Endothelial cell of umbilical vein (primary cell): ENCODE measurements at regions not wholly inside any gene's neighbourhood (a gene's known extent, or its start where the extent isn't known, plus 50 kb on each side); places are given as distances from the start of the nearest gene placed in this dataset.

Source experiments
- BruUV-seq: library from RNA; stranded (reverse); fragments of 400-500 nt; replicated peaks from 2 replicates; lab custom pipeline; 2021; lab: Mats Ljungman, UMichigan
- CTCF ChIA-PET: fragments of 300-600, 350-600 bp; sonication (Branson Sonifier 250); formaldehyde crosslinking; loops from one replicate; lab custom pipeline; 2021; ENCODE audit warnings: antibody characterized with exemption, inconsistent platforms; lab: Charles Lee
- POLR2A ChIA-PET: fragments of 300-600, 350-600 bp; sonication (Branson Sonifier 250); formaldehyde crosslinking; loops from one replicate; lab custom pipeline; 2021; ENCODE audit warnings: antibody characterized with exemption, inconsistent platforms; lab: Charles Lee
- DNase-seq: peaks from one replicate; pipeline ENCODE4 v3.0.0-alpha.2; 2011; ENCODE audit warnings: low read depth, low spot score
- FAIRE-seq: peaks from 2 replicates; lab custom pipeline; 2011; peaks lifted over from hg19 to GRCh38; lab: Jason Lieb, UNC
- H2AFZ ChIP-seq: 2 replicates; pipeline ENCODE4 v1.6.0; 2012; ENCODE audit warnings: low read depth, low read length, control low read depth, inconsistent platforms
- H3K27ac ChIP-seq: 2 replicates; pipeline ENCODE4 v1.5.1; 2011; ENCODE audit warnings: low read depth, mild to moderate bottlenecking, control low read depth, low read length, moderate library complexity; ENCODE audit not compliant: insufficient read depth
- H3K27me3 ChIP-seq, 2 experiments: 2 replicates each; pipeline versions ENCODE4 v1.6.0 to v1.6.1; 2011; ENCODE audit warnings: low read length in 2 of 2, mixed read lengths in 1 of 2; ENCODE audit not compliant: control insufficient read depth in 2 of 2, insufficient read depth in 2 of 2
- H3K36me3 ChIP-seq, 2 experiments: 2 replicates in 1 of 2; 3 replicates in 1 of 2; pipeline ENCODE4 v1.5.1; 2011; ENCODE audit warnings: low read length in 2 of 2, mild to moderate bottlenecking in 1 of 2, moderate library complexity in 1 of 2; ENCODE audit not compliant: control insufficient read depth in 2 of 2, insufficient read depth in 2 of 2; ENCODE audit errors: extremely low read depth in 1 of 2
- H3K4me1 ChIP-seq: 3 replicates; pipeline ENCODE4 v1.5.1; 2011; ENCODE audit warnings: mild to moderate bottlenecking, low read length; ENCODE audit not compliant: control insufficient read depth, insufficient read depth; ENCODE audit errors: extremely low read depth
- H3K4me2 ChIP-seq: 2 replicates; pipeline ENCODE4 v1.6.1; 2011; ENCODE audit warnings: low read length, control low read depth, mixed read lengths; ENCODE audit not compliant: insufficient read depth
- H3K4me3 ChIP-seq, 3 experiments: fragments of 200-600 bp in 1 of 3; sonication (generic), shearing (Covaris generic) in 1 of 3; replicated peaks in 1 of 3; 2 replicates each; pipeline ENCODE4 v1.5.1; 2011 to 2016; ENCODE audit warnings: control low read depth in 3 of 3, low read length in 3 of 3, mild to moderate bottlenecking in 2 of 3, inconsistent platforms in 1 of 3, low read depth in 1 of 3, moderate library complexity in 1 of 3; ENCODE audit not compliant: insufficient read depth in 1 of 3
- H3K79me2 ChIP-seq: 2 replicates; pipeline ENCODE4 v1.6.0; 2012; ENCODE audit warnings: low read length, inconsistent platforms; ENCODE audit not compliant: control insufficient read depth, insufficient read depth
- H3K9ac ChIP-seq: replicated peaks from 2 replicates; pipeline ENCODE3; 2011; ENCODE audit warnings: low read length, control low read depth; ENCODE audit not compliant: insufficient read depth; ENCODE audit errors: extremely low read depth
- H3K9me1 ChIP-seq: replicated peaks from 3 replicates; pipeline ENCODE4 v1.6.0; 2011; ENCODE audit warnings: mild to moderate bottlenecking, low read length; ENCODE audit not compliant: control insufficient read depth, insufficient read depth; ENCODE audit errors: extremely low read depth
- H3K9me3 ChIP-seq: replicated peaks from 2 replicates; pipeline ENCODE4 v1.5.1; 2012; ENCODE audit warnings: low read length, inconsistent platforms; ENCODE audit not compliant: control insufficient read depth, insufficient read depth
- H4K20me1 ChIP-seq: replicated peaks from 2 replicates; pipeline ENCODE3; 2011; ENCODE audit warnings: mild to moderate bottlenecking, low read length; ENCODE audit not compliant: control insufficient read depth, insufficient read depth; ENCODE audit errors: extremely low read depth
- CTCF ChIP-seq, 2 donors: IDR thresholded peaks; 1 replicate in 1 of 2; 2 replicates in 1 of 2; pipeline ENCODE4 v1.5.1; 2011; ENCODE audit warnings: low read length in 2 of 2, mild to moderate bottlenecking in 2 of 2, moderate library complexity in 2 of 2, control low read depth in 1 of 2, inconsistent platforms in 1 of 2, low read depth in 1 of 2; ENCODE audit not compliant: insufficient read depth in 1 of 2; ENCODE audit errors: extremely low read depth in 1 of 2
- EZH2 ChIP-seq: IDR thresholded peaks from 2 replicates; pipeline ENCODE4 v1.6.1; 2012; ENCODE audit warnings: borderline replicate concordance, low read depth, mild to moderate bottlenecking, moderate library complexity, low read length, inconsistent platforms; ENCODE audit not compliant: severe bottlenecking
- FOS ChIP-seq: IDR thresholded peaks from 2 replicates; pipeline ENCODE4 v1.6.1; 2011; ENCODE audit warnings: mild to moderate bottlenecking, low read length, moderate library complexity, borderline replicate concordance; ENCODE audit not compliant: insufficient read depth
- GATA2 ChIP-seq: IDR thresholded peaks from 2 replicates; pipeline ENCODE4 v1.7.0; 2011; ENCODE audit warnings: low read depth, mild to moderate bottlenecking, moderate library complexity, mixed read lengths, low read length; ENCODE audit not compliant: insufficient read length, insufficient read depth
- JUN ChIP-seq: IDR thresholded peaks from 2 replicates; pipeline ENCODE4 v1.6.1; 2011; ENCODE audit warnings: borderline replicate concordance, low read depth; ENCODE audit not compliant: insufficient read length, insufficient read depth
- MAX ChIP-seq: IDR thresholded peaks from 2 replicates; pipeline ENCODE4 v1.6.1; 2011; ENCODE audit not compliant: insufficient read depth, insufficient read length
- MYC ChIP-seq: IDR thresholded peaks from one replicate; pipeline ENCODE4 v1.6.1; 2011; ENCODE audit warnings: mild to moderate bottlenecking, low read depth, low read length
- POLR2A ChIP-seq: IDR thresholded peaks from 2 replicates; pipeline ENCODE4 v1.6.1; 2012; ENCODE audit warnings: low read depth, mild to moderate bottlenecking, control low read depth, low read length
- POLR2AphosphoS5 ChIP-seq: IDR thresholded peaks from 2 replicates; pipeline ENCODE4 v1.6.1; 2012; ENCODE audit warnings: low read depth, mild to moderate bottlenecking, control low read depth, low read length, moderate library complexity; ENCODE audit not compliant: insufficient read depth
- dilution Hi-C: fragments of 300-500 bp; cut with MboI; formaldehyde crosslinking; loops from one replicate; pipeline ENCODE4 v1.15.0; 2019; ENCODE audit warnings: low sequenced_read_pairs; ENCODE audit not compliant: extremely low pct_ligation_motif_present
- intact Hi-C: fragments of 100-400 bp; cut with micrococcal nuclease; formaldehyde crosslinking; loops from one replicate; pipeline ENCODE4 v1.10.0; 2022

GRCh38 chr10:130428936-130429335, 292.7 kb downstream of the GLRX3 start:
- no peak overlapping the region for H3K4me2 ChIP-seq
- ChIA-PET CTCF (no interaction called here), POLR2A (no interaction called here)
- no peaks in the 10 kb centered on the region for H3K79me2 ChIP-seq
- H3K27me3 ChIP-seq: no peaks in the 10 kb centered on the region
- no peak overlapping the region for H3K4me3 ChIP-seq
- DNase-seq (no peak), FAIRE-seq (no peak)
- no peak overlapping the region for H3K9ac ChIP-seq
- TF ChIP-seq JUN: no peak
- no peak for TF ChIP-seq EZH2
- TF ChIP-seq MYC: no peak
- TF ChIP-seq FOS: no peak
- TF ChIP-seq POLR2A: no peak
- TF ChIP-seq CTCF (IDR thresholded peaks at IDR 0.05; ENCODE audit: extremely low read depth in 1 of 2, insufficient read depth in 1 of 2, low read depth in 1 of 2, low read length in 2 of 2): no peak
- TF ChIP-seq GATA2: no peak
- TF ChIP-seq POLR2AphosphoS5: no peak
- no peak for TF ChIP-seq MAX
- H2AFZ ChIP-seq: no peak overlapping the region
- no peak overlapping the region for H3K27ac ChIP-seq
- H3K9me1 ChIP-seq: no peaks in the 10 kb centered on the region
- no peaks in the 10 kb centered on the region for H4K20me1 ChIP-seq
- H3K9me3 ChIP-seq: peaks cover 8% of the 10 kb centered on the region
- no TSS peak for BruUV-seq
- dilution Hi-C loops (no loop called here), intact Hi-C loops (no loop called here)
- no peaks in the 10 kb centered on the region for H3K4me1 ChIP-seq
- no peaks in the 10 kb centered on the region for H3K36me3 ChIP-seq
